GM12872 (cell line): ENCODE measurements at regions not wholly inside any gene's neighbourhood (a gene's known extent, or its start where the extent isn't known, plus 50 kb on each side); places are given as distances from the start of the nearest gene placed in this dataset.

Experiments
- CTCF ChIP-seq: IDR thresholded peaks from 3 replicates; pipeline ENCODE4 v1.5.1; 2011; ENCODE audit warnings: low read depth, mild to moderate bottlenecking, low read length, moderate library complexity; ENCODE audit not compliant: insufficient read depth

DNA sequence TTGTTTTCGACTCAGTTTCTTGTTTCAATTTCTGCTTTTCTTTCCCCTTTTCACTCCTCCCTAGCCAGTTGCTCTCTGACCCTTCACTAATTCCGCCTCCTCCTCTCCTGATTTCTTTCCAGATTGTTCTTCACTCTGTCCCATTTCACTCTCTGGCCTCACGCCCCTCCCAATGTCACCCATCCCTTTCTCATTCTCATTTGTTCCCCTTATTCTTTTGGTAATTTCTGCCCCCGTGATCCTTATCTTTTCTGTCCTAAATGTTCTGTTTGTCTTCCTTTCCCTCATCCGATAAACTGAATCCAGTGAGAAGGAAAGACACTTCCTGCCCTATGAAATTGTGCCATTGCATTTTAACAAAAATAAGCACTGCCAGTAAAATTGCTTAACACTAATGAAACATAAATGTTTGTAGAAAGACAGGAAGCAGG, 94.5 kb upstream of the RASGEF1B start:
- no peak for TF ChIP-seq CTCF

DNA sequence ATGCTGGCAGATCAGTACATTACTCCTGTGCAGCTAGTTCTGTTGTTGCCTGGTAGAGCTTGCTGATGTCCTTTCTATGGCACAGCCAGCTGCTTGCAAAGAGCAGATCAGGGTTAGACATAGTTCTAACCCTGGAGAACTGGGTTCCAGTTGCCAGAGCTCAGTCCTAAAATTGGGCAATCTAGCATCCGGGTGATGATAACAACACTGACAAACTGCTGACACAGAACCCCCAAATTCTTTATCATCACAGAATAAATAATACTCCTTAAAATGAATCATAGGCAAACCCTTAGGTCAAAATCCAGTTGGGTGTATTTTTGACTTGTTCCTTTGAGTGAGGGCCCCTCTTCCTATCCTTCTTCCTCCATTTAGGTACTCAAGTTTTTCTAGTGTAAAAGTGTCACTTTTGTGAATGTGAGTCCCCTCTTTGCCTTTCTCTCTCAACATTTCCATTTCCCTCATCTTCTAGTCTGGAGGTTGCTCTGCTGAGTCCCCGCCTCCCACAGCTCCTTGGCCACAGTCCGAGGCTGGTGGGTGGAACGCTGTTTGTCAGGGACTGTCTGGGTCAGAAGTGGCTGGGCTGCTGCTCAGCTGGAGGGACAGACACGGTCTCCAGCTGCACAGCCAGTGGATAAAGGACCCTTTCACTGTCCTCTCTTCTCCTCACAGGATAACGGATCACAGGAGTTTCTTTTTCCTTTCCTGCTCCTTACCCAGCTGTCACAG, 93.6 kb upstream of the RASGEF1B start:
- TF ChIP-seq CTCF: no peak

DNA sequence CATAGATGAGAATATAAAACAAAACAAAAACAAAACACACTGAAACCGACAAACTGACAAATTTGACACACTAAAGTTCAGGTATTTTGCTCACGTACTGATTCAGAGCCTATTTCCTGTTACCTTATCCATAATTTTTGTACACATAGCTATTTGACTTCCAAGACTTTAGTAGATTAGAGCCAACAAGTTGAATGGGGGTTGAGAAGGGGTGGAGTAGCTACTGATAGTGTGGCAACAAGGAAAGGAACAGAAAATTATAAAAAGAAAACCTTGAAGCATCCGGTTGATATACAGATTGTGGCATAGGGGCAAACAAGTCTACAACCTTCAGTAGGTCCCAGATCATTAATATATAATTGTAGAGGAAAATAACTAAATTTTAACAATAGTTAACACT, 92.3 kb upstream of the RASGEF1B start:
- no peak for TF ChIP-seq CTCF

- TF ChIP-seq CTCF: no peak
Measured at GRCh38 chr4:81562093-81562492, 90.4 kb upstream of the RASGEF1B start.

GRCh38 chr4:81557306-81557705, 85.6 kb upstream of the RASGEF1B start:
- no peak for TF ChIP-seq CTCF

GRCh38 chr4:81555489-81555888, 83.8 kb upstream of the RASGEF1B start:
- TF ChIP-seq CTCF: no peak

- no peak for TF ChIP-seq CTCF
Measured at GRCh38 chr4:81552086-81552485, 80.4 kb upstream of the RASGEF1B start.

- TF ChIP-seq CTCF: no peak
Measured at GRCh38 chr4:81550388-81550859, 78.7 kb upstream of the RASGEF1B start.
